GM12878 (cell line): ENCODE measurements at regions not wholly inside any gene's neighbourhood (a gene's known extent, or its start where the extent isn't known, plus 50 kb on each side); places are given as distances from the start of the nearest gene placed in this dataset.

Source experiments
- ATAC-seq: fragments of 200-7000 bp; cut with Tn5 transposase; 3 replicates; pipeline ENCODE4 v1.9.1; 2020; ENCODE audit warnings: mild to moderate bottlenecking, moderate library complexity
- BruUV-seq: library from RNA; stranded (reverse); fragments of 400-500 nt; replicated peaks from 2 replicates; lab custom pipeline; 2021; lab: Mats Ljungman, UMichigan
- CTCF ChIA-PET: fragments of 300-600 bp; sonication (Branson Sonifier 250); formaldehyde crosslinking; extraction: SDS; loops from one replicate; lab custom pipeline; 2021; ENCODE audit warnings: inconsistent platforms; lab: Yijun Ruan, JAX
- POLR2A ChIA-PET: fragments of 350-600 bp; formaldehyde crosslinking; extraction: SDS; loops from one replicate; lab custom pipeline; 2021; ENCODE audit warnings: inconsistent platforms; lab: Charles Lee
- RAD21 ChIA-PET: fragments of 300-600 bp; sonication (Branson Sonifier 250); formaldehyde crosslinking; loops from one replicate; lab custom pipeline; 2023; ENCODE audit warnings: antibody characterized with exemption; ENCODE audit not compliant: unreplicated experiment; lab: Charles Lee
- SMC1A ChIA-PET: fragments of 300-600 bp; sonication (Branson Sonifier 250); formaldehyde crosslinking; loops from one replicate; lab custom pipeline; 2023; ENCODE audit not compliant: unreplicated experiment, uncharacterized antibody; lab: Charles Lee
- DNase-seq: peaks from one replicate; pipeline ENCODE4 v3.0.0-alpha.2; 2011; ENCODE audit warnings: low read depth, low spot score
- FAIRE-seq: peaks from 3 replicates; lab custom pipeline; 2011; peaks lifted over from hg19 to GRCh38; lab: Jason Lieb, UNC
- H2AFZ ChIP-seq: 2 replicates; pipeline ENCODE4 v1.6.0; 2011; ENCODE audit warnings: low read depth, low read length, control low read depth; ENCODE audit not compliant: control insufficient read depth
- H3K27ac ChIP-seq: 2 replicates; pipeline ENCODE4 v1.5.1; 2011; ENCODE audit warnings: control low read depth; ENCODE audit not compliant: control insufficient read depth, insufficient read depth
- H3K27me3 ChIP-seq, 2 experiments: replicated peaks in 1 of 2; 2 replicates each; pipeline versions ENCODE4 v1.6.0 to v1.6.1; 2011; ENCODE audit warnings: low read length in 1 of 2; ENCODE audit not compliant: control insufficient read depth in 2 of 2, insufficient read depth in 2 of 2
- H3K36me3 ChIP-seq, 2 experiments: 2 replicates each; pipeline ENCODE4 v1.5.1; 2011; ENCODE audit warnings: low read length in 1 of 2; ENCODE audit not compliant: control insufficient read depth in 2 of 2, insufficient read depth in 2 of 2
- H3K4me1 ChIP-seq: 2 replicates; pipeline ENCODE4 v1.6.1; 2011; ENCODE audit warnings: mild to moderate bottlenecking, low read length, moderate library complexity, mixed read lengths; ENCODE audit not compliant: control insufficient read depth, insufficient read depth
- H3K4me2 ChIP-seq: 2 replicates; pipeline ENCODE4 v1.6.0; 2011; ENCODE audit warnings: control low read depth; ENCODE audit not compliant: control insufficient read depth, insufficient read depth
- H3K4me3 ChIP-seq: fragments of 200-600 bp; sonication (generic); 2 replicates; pipeline ENCODE4 v1.5.1; 2016
- H3K79me2 ChIP-seq: 2 replicates; pipeline ENCODE4 v1.6.0; 2011; ENCODE audit warnings: low read length; ENCODE audit not compliant: control insufficient read depth, insufficient read depth
- H3K9ac ChIP-seq: 2 replicates; pipeline ENCODE4 v1.8.0; 2011; ENCODE audit warnings: low read length, control low read depth, mixed read lengths; ENCODE audit not compliant: control insufficient read depth, insufficient read depth
- H3K9me3 ChIP-seq: replicated peaks from 3 replicates; pipeline ENCODE4 v1.5.1; 2011; ENCODE audit warnings: mild to moderate bottlenecking, low read length; ENCODE audit not compliant: control insufficient read depth, insufficient read depth
- H4K20me1 ChIP-seq: 2 replicates; pipeline ENCODE4 v1.6.0; 2011; ENCODE audit not compliant: control insufficient read depth, insufficient read depth
- EP300 ChIP-seq, 2 experiments: fragments of 150-350 bp in 1 of 2; IDR thresholded peaks; 2 replicates each; pipeline ENCODE4 v1.6.1; 2011 to 2012; ENCODE audit warnings: low read depth in 2 of 2, low read length in 2 of 2, borderline replicate concordance in 1 of 2, improper control_type of control experiment in 1 of 2, inconsistent platforms in 1 of 2; ENCODE audit not compliant: control insufficient read depth in 1 of 2
- HDAC2 ChIP-seq: fragments of 200-600 bp; sonication (generic); IDR thresholded peaks from 2 replicates; pipeline ENCODE4 v1.6.1; 2017
- ZNF592 ChIP-seq: fragments of 450-650 bp; IDR thresholded peaks from 2 replicates; pipeline ENCODE4 v1.6.1; 2017; ENCODE audit warnings: mild to moderate bottlenecking, moderate library complexity
- WGBS: methylation state at CpG from one replicate; pipeline ENCODE4 v1.1.6; 2016; ENCODE audit warnings: low lambda C conversion rate; ENCODE audit not compliant: insufficient replicate concordance, insufficient coverage; ENCODE audit errors: missing lambda C conversion rate; 5-methylcytosine and 5-hydroxymethylcytosine counted together
- in situ Hi-C: fragments of 300-500 bp; cut with MboI; formaldehyde crosslinking; loops from 9 replicates; pipeline ENCODE4 v1.14.3; 2018; ENCODE audit warnings: mixed read lengths
- intact Hi-C: fragments of 100-400 bp; cut with micrococcal nuclease; formaldehyde crosslinking; loops from one replicate; pipeline ENCODE4 v1.14.2; 2022; ENCODE audit not compliant: unreplicated experiment

GRCh38 chr4:11589676-11590075 lies 161.0 kb upstream of the HS3ST1 start (continued):
- TF ChIP-seq ZNF592: no peak

GRCh38 chr4:11587797-11588196 lies 159.1 kb upstream of the HS3ST1 start:
- Histone ChIP-seq H3K79me2 (no peaks in the 10 kb centered on the region), H4K20me1 (no peaks in the 10 kb centered on the region), H3K27me3 (no peaks in the 10 kb centered on the region), H3K9me3 (no peaks in the 10 kb centered on the region), H3K4me3 (no peak overlapping the region), H3K9ac (no peak overlapping the region), H3K4me2 (no peak overlapping the region), H3K27ac (no peak overlapping the region), H3K36me3 (no peaks in the 10 kb centered on the region), H2AFZ (no peak overlapping the region), H3K4me1 (no peaks in the 10 kb centered on the region)
- FAIRE-seq (no peak), ATAC-seq (peak; percentile 76), DNase-seq (no peak)
- POLR2A ChIA-PET: interaction anchor here (0.5 kb wide), 1 partner anchor 22 kb away, joined by 3 read pairs; no protein-coding TSS in a partner anchor
- no TSS peak for BruUV-seq
- SMC1A ChIA-PET: interaction anchor here (0.6 to 1.2 kb wide), 5 partner anchors 10 to 52 kb away, joined by 3 to 7 read pairs (median 4); no protein-coding TSS in a partner anchor
- CTCF ChIA-PET: interaction anchor here (0.6 to 1.5 kb wide), 3 partner anchors 13 to 173 kb away, joined by 3 to 5 read pairs (median 3); no protein-coding TSS in a partner anchor
- intact Hi-C loops (loop anchor here (1.0 kb wide), 1 partner anchor 45 kb away; no protein-coding TSS in a partner anchor), in situ Hi-C loops (no loop called here)
- RAD21 ChIA-PET: interaction anchor here (0.8 to 1.1 kb wide), 2 partner anchors 10 to 17 kb away, joined by 3 read pairs; no protein-coding TSS in a partner anchor
- TF ChIP-seq EP300 (IDR thresholded peaks at IDR 0.05; ENCODE audit: borderline replicate concordance in 1 of 2, control insufficient read depth in 1 of 2, low read depth in 2 of 2, low read length in 2 of 2) (peak in 1 of 2 experiments; percentile 10; a peak in 1 of 4 replicates), HDAC2 (no peak)
- 10% methylated on average over 5 of the region's 5 CpGs for WGBS
